H1 (cell line): ENCODE measurements at regions not wholly inside any gene's neighbourhood (a gene's known extent, or its start where the extent isn't known, plus 50 kb on each side); places are given as distances from the start of the nearest gene placed in this dataset.

Source experiments
- NRF1 ChIP-seq: IDR thresholded peaks from 2 replicates; pipeline ENCODE4 v1.6.1; 2011; ENCODE audit warnings: mild to moderate bottlenecking, low read depth, low read length, improper control_type of control experiment
- RBBP5 ChIP-seq: IDR thresholded peaks from 2 replicates; pipeline ENCODE4 v1.7.1; 2012; ENCODE audit warnings: low read depth, mild to moderate bottlenecking, inconsistent platforms, low read length, moderate library complexity, borderline replicate concordance
- ZNF274 ChIP-seq: IDR thresholded peaks from 2 replicates; pipeline ENCODE4 v1.7.0; 2012; ENCODE audit warnings: low read length, borderline replicate concordance; ENCODE audit errors: extremely low read depth
- TF ChIP-seq, protein P1 (sequence below): fragments of 300-600 bp; sonication (generic); IDR thresholded peaks from 2 replicates; pipeline ENCODE4 v1.7.1; 2012; ENCODE audit warnings: low read length, moderate library complexity, mild to moderate bottlenecking, inconsistent platforms; ENCODE audit not compliant: insufficient replicate concordance
- TF ChIP-seq, protein P2 (sequence below): IDR thresholded peaks from 2 replicates; pipeline ENCODE4 v1.6.1; 2012; ENCODE audit warnings: inconsistent platforms

- TF ChIP-seq, protein P1, sequence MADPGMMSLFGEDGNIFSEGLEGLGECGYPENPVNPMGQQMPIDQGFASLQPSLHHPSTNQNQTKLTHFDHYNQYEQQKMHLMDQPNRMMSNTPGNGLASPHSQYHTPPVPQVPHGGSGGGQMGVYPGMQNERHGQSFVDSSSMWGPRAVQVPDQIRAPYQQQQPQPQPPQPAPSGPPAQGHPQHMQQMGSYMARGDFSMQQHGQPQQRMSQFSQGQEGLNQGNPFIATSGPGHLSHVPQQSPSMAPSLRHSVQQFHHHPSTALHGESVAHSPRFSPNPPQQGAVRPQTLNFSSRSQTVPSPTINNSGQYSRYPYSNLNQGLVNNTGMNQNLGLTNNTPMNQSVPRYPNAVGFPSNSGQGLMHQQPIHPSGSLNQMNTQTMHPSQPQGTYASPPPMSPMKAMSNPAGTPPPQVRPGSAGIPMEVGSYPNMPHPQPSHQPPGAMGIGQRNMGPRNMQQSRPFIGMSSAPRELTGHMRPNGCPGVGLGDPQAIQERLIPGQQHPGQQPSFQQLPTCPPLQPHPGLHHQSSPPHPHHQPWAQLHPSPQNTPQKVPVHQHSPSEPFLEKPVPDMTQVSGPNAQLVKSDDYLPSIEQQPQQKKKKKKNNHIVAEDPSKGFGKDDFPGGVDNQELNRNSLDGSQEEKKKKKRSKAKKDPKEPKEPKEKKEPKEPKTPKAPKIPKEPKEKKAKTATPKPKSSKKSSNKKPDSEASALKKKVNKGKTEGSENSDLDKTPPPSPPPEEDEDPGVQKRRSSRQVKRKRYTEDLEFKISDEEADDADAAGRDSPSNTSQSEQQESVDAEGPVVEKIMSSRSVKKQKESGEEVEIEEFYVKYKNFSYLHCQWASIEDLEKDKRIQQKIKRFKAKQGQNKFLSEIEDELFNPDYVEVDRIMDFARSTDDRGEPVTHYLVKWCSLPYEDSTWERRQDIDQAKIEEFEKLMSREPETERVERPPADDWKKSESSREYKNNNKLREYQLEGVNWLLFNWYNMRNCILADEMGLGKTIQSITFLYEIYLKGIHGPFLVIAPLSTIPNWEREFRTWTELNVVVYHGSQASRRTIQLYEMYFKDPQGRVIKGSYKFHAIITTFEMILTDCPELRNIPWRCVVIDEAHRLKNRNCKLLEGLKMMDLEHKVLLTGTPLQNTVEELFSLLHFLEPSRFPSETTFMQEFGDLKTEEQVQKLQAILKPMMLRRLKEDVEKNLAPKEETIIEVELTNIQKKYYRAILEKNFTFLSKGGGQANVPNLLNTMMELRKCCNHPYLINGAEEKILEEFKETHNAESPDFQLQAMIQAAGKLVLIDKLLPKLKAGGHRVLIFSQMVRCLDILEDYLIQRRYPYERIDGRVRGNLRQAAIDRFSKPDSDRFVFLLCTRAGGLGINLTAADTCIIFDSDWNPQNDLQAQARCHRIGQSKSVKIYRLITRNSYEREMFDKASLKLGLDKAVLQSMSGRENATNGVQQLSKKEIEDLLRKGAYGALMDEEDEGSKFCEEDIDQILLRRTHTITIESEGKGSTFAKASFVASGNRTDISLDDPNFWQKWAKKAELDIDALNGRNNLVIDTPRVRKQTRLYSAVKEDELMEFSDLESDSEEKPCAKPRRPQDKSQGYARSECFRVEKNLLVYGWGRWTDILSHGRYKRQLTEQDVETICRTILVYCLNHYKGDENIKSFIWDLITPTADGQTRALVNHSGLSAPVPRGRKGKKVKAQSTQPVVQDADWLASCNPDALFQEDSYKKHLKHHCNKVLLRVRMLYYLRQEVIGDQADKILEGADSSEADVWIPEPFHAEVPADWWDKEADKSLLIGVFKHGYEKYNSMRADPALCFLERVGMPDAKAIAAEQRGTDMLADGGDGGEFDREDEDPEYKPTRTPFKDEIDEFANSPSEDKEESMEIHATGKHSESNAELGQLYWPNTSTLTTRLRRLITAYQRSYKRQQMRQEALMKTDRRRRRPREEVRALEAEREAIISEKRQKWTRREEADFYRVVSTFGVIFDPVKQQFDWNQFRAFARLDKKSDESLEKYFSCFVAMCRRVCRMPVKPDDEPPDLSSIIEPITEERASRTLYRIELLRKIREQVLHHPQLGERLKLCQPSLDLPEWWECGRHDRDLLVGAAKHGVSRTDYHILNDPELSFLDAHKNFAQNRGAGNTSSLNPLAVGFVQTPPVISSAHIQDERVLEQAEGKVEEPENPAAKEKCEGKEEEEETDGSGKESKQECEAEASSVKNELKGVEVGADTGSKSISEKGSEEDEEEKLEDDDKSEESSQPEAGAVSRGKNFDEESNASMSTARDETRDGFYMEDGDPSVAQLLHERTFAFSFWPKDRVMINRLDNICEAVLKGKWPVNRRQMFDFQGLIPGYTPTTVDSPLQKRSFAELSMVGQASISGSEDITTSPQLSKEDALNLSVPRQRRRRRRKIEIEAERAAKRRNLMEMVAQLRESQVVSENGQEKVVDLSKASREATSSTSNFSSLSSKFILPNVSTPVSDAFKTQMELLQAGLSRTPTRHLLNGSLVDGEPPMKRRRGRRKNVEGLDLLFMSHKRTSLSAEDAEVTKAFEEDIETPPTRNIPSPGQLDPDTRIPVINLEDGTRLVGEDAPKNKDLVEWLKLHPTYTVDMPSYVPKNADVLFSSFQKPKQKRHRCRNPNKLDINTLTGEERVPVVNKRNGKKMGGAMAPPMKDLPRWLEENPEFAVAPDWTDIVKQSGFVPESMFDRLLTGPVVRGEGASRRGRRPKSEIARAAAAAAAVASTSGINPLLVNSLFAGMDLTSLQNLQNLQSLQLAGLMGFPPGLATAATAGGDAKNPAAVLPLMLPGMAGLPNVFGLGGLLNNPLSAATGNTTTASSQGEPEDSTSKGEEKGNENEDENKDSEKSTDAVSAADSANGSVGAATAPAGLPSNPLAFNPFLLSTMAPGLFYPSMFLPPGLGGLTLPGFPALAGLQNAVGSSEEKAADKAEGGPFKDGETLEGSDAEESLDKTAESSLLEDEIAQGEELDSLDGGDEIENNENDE: no peak
- TF ChIP-seq, protein P2, sequence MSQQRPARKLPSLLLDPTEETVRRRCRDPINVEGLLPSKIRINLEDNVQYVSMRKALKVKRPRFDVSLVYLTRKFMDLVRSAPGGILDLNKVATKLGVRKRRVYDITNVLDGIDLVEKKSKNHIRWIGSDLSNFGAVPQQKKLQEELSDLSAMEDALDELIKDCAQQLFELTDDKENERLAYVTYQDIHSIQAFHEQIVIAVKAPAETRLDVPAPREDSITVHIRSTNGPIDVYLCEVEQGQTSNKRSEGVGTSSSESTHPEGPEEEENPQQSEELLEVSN: no peak
- TF ChIP-seq NRF1: no peak
- TF ChIP-seq RBBP5: no peak
- no peak for TF ChIP-seq ZNF274
These were observed 52.9 kb upstream of the CDH18 start (continued) for GRCh38 chr5:20040901-20041300.
